ENCODE measurements at regions not wholly inside any gene's neighbourhood (a gene's known extent, or its start where the extent isn't known, plus 50 kb on each side); places are given as distances from the start of the nearest gene placed in this dataset.

GRCh38 chr12:124640056-124640455 is 72.6 kb upstream of the NCOR2 start:
- Histone ChIP-seq H3K27ac (ENCODE audit: low read depth, low read length) (no peak overlapping the region), H3K79me2 (ENCODE audit: control insufficient read depth, low read length) (no peaks in the 10 kb centered on the region), H3K27me3 (ENCODE audit: control insufficient read depth, low read length) (peaks cover 17% of the 10 kb centered on the region; the same call in 1 of the 2 replicates), H3K4me3 (ENCODE audit: low read length) (no peak overlapping the region), H3K9me3 (ENCODE audit: control insufficient read depth, insufficient read depth, low read length) (no peaks in the 10 kb centered on the region), H3F3A (ENCODE audit: control insufficient read depth, insufficient read depth) (no peaks in the 10 kb centered on the region), H3K4me2 (ENCODE audit: low read length) (no peak overlapping the region), H4K20me1 (ENCODE audit: control insufficient read depth, insufficient read depth, low read depth, low read length) (no peaks in the 10 kb centered on the region), H3K9me2 (replicated peaks; ENCODE audit: control insufficient read depth, low read length) (no peaks in the 10 kb centered on the region), H3K4me1 (ENCODE audit: control insufficient read depth, low read length) (no peaks in the 10 kb centered on the region), H3K36me3 (ENCODE audit: control insufficient read depth, low read length) (no peaks in the 10 kb centered on the region)
- TF ChIP-seq EZH2phosphoT487 (IDR thresholded peaks at IDR 0.05; ENCODE audit: borderline replicate concordance, low read length), result no peak
- TF ChIP-seq, protein P1, sequence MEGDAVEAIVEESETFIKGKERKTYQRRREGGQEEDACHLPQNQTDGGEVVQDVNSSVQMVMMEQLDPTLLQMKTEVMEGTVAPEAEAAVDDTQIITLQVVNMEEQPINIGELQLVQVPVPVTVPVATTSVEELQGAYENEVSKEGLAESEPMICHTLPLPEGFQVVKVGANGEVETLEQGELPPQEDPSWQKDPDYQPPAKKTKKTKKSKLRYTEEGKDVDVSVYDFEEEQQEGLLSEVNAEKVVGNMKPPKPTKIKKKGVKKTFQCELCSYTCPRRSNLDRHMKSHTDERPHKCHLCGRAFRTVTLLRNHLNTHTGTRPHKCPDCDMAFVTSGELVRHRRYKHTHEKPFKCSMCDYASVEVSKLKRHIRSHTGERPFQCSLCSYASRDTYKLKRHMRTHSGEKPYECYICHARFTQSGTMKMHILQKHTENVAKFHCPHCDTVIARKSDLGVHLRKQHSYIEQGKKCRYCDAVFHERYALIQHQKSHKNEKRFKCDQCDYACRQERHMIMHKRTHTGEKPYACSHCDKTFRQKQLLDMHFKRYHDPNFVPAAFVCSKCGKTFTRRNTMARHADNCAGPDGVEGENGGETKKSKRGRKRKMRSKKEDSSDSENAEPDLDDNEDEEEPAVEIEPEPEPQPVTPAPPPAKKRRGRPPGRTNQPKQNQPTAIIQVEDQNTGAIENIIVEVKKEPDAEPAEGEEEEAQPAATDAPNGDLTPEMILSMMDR (IDR thresholded peaks at IDR 0.05; ENCODE audit: low read depth, low read length, poor library complexity, severe bottlenecking), result no peak

DNA sequence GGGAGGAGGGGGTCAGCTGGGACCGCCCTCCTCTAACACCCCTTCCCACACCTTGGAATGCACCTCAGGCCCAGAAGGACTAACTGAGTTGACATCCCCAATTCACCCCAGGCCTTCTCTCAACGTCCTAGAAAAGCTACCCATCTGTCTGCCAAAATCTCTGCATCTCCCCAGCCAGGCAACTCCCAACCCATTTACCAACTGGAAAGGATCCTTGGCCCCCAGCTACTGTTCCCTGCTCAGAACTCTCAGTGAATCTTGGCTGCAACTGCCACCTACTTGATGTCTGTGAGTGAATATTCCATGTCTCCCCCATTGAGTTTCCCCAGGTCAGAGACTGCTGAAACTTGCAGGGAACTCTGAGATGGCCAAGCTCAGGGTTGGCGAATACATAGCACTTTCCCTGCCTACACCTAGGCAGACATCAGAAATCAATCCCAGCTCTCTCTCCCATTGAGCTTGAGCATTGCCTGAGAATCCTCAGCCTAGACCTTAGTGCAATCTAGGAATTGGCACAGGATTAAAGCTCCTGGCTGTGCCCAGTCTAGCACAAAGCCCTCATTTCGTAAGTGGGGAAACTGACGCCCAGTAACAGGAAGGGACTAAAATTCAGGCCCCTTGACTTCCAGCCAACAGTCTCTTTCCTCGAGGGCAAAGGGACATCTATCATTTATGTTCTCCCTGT is 71.9 kb upstream of the NCOR2 start:
- no peaks in the 10 kb centered on the region for H3K4me1 ChIP-seq (ENCODE audit: control insufficient read depth, low read length)
- no peaks in the 10 kb centered on the region for H3K79me2 ChIP-seq (ENCODE audit: control insufficient read depth, low read length)
- no peak for TF ChIP-seq EZH2phosphoT487 (IDR thresholded peaks at IDR 0.05; ENCODE audit: borderline replicate concordance, low read length)
- TF ChIP-seq, protein P1 (IDR thresholded peaks at IDR 0.05; ENCODE audit: low read depth, low read length, poor library complexity, severe bottlenecking), result no peak
- H3K27me3 ChIP-seq (ENCODE audit: control insufficient read depth, low read length), result peaks cover 17% of the 10 kb centered on the region; the same call in 1 of the 2 replicates
- no peak overlapping the region for H3K4me2 ChIP-seq (ENCODE audit: low read length)
- H3K9me2 ChIP-seq (replicated peaks; ENCODE audit: control insufficient read depth, low read length), result no peaks in the 10 kb centered on the region
- H4K20me1 ChIP-seq (ENCODE audit: control insufficient read depth, insufficient read depth, low read depth, low read length), result no peaks in the 10 kb centered on the region
- no peaks in the 10 kb centered on the region for H3K9me3 ChIP-seq (ENCODE audit: control insufficient read depth, insufficient read depth, low read length)
- no peaks in the 10 kb centered on the region for H3F3A ChIP-seq (ENCODE audit: control insufficient read depth, insufficient read depth)
- H3K27ac ChIP-seq (ENCODE audit: low read depth, low read length), result no peak overlapping the region
- no peaks in the 10 kb centered on the region for H3K36me3 ChIP-seq (ENCODE audit: control insufficient read depth, low read length)
- no peak overlapping the region for H3K4me3 ChIP-seq (ENCODE audit: low read length)

GRCh38 chr12:124637581-124637981 is 70.2 kb upstream of the NCOR2 start:
- Histone ChIP-seq H4K20me1 (ENCODE audit: control insufficient read depth, insufficient read depth, low read depth, low read length) (no peaks in the 10 kb centered on the region), H3K4me1 (ENCODE audit: control insufficient read depth, low read length) (no peaks in the 10 kb centered on the region), H3K36me3 (ENCODE audit: control insufficient read depth, low read length) (no peaks in the 10 kb centered on the region), H3K4me3 (ENCODE audit: low read length) (no peak overlapping the region), H3K79me2 (ENCODE audit: control insufficient read depth, low read length) (no peaks in the 10 kb centered on the region), H3K9me2 (replicated peaks; ENCODE audit: control insufficient read depth, low read length) (no peaks in the 10 kb centered on the region), H3K4me2 (ENCODE audit: low read length) (no peak overlapping the region), H3K27ac (ENCODE audit: low read depth, low read length) (no peak overlapping the region), H3F3A (ENCODE audit: control insufficient read depth, insufficient read depth) (no peaks in the 10 kb centered on the region), H3K9me3 (ENCODE audit: control insufficient read depth, insufficient read depth, low read length) (no peaks in the 10 kb centered on the region), H3K27me3 (ENCODE audit: control insufficient read depth, low read length) (peaks cover 26% of the 10 kb centered on the region)
- no peak for TF ChIP-seq EZH2phosphoT487 (IDR thresholded peaks at IDR 0.05; ENCODE audit: borderline replicate concordance, low read length)
- TF ChIP-seq, protein P1 (IDR thresholded peaks at IDR 0.05; ENCODE audit: low read depth, low read length, poor library complexity, severe bottlenecking), result no peak

Measured in DOHH2 (cell line).